Mammary epithelial cell (primary cell): ENCODE measurements at regions not wholly inside any gene's neighbourhood (a gene's known extent, or its start where the extent isn't known, plus 50 kb on each side); places are given as distances from the start of the nearest gene placed in this dataset.

Source experiments
- EZH2 ChIP-seq: IDR thresholded peaks from 2 replicates; pipeline ENCODE4 v1.6.1; 2012; ENCODE audit warnings: low read length, inconsistent platforms, borderline replicate concordance
- TF ChIP-seq, protein P1 (sequence below), 2 donors: IDR thresholded peaks in 1 of 2; conservative IDR thresholded peaks in 1 of 2; 2 replicates each; pipeline ENCODE4 v1.5.1; 2011 to 2012; ENCODE audit warnings: inconsistent platforms in 2 of 2, low read length in 2 of 2, mild to moderate bottlenecking in 2 of 2, control low read depth in 1 of 2, low read depth in 1 of 2; ENCODE audit not compliant: insufficient read depth in 1 of 2; ENCODE audit errors: extremely low read depth in 1 of 2

- TF ChIP-seq EZH2, result no peak
- TF ChIP-seq, protein P1, sequence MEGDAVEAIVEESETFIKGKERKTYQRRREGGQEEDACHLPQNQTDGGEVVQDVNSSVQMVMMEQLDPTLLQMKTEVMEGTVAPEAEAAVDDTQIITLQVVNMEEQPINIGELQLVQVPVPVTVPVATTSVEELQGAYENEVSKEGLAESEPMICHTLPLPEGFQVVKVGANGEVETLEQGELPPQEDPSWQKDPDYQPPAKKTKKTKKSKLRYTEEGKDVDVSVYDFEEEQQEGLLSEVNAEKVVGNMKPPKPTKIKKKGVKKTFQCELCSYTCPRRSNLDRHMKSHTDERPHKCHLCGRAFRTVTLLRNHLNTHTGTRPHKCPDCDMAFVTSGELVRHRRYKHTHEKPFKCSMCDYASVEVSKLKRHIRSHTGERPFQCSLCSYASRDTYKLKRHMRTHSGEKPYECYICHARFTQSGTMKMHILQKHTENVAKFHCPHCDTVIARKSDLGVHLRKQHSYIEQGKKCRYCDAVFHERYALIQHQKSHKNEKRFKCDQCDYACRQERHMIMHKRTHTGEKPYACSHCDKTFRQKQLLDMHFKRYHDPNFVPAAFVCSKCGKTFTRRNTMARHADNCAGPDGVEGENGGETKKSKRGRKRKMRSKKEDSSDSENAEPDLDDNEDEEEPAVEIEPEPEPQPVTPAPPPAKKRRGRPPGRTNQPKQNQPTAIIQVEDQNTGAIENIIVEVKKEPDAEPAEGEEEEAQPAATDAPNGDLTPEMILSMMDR (conservative IDR thresholded peaks at IDR 0.05 in 1 of 2, IDR thresholded peaks at IDR 0.05 in 1 of 2; ENCODE audit: extremely low read depth in 1 of 2, insufficient read depth in 1 of 2, low read depth in 1 of 2, low read length in 2 of 2), result no peak
Measured at GRCh38 chr5:79922626-79923025, 68.4 kb downstream of the MTX3 start.
